H9 (cell line): ENCODE measurements at regions not wholly inside any gene's neighbourhood (a gene's known extent, or its start where the extent isn't known, plus 50 kb on each side); places are given as distances from the start of the nearest gene placed in this dataset.

ENCODE experiments used
- DNase-seq: peaks from one replicate; pipeline ENCODE4 v3.0.0-alpha.2; 2017
- H2AFZ ChIP-seq: one replicate; pipeline ENCODE4 v1.6.1; 2013; ENCODE audit warnings: mild to moderate bottlenecking, low read length, control low read depth, moderate library complexity
- H2AK5ac ChIP-seq: 2 replicates; pipeline ENCODE4 v1.6.1; 2013; ENCODE audit warnings: low read length, control low read depth, mixed read lengths; ENCODE audit not compliant: insufficient read length
- H2BK120ac ChIP-seq: one replicate; pipeline ENCODE4 v1.6.1; 2013; ENCODE audit warnings: low read depth, mild to moderate bottlenecking, low read length, control low read depth, inconsistent platforms; ENCODE audit not compliant: poor library complexity, severe bottlenecking
- H2BK12ac ChIP-seq: 2 replicates; pipeline ENCODE4 v1.6.1; 2013; ENCODE audit warnings: low read length, control low read depth, mixed read lengths, low read depth; ENCODE audit not compliant: insufficient read length
- H2BK15ac ChIP-seq: 2 replicates; pipeline ENCODE4 v1.6.1; 2013; ENCODE audit warnings: low read depth, low read length, control low read depth
- H2BK20ac ChIP-seq: one replicate; pipeline ENCODE4 v1.6.1; 2013; ENCODE audit warnings: low read depth, mild to moderate bottlenecking, low read length, control low read depth, inconsistent platforms; ENCODE audit not compliant: poor library complexity, severe bottlenecking
- H2BK5ac ChIP-seq: 2 replicates; pipeline ENCODE4 v1.6.1; 2013; ENCODE audit warnings: low read length, control low read depth, mixed read lengths; ENCODE audit not compliant: insufficient read length
- H3K14ac ChIP-seq: 2 replicates; pipeline ENCODE4 v1.6.1; 2013; ENCODE audit warnings: low read length, control low read depth; ENCODE audit not compliant: insufficient read depth
- H3K18ac ChIP-seq: 2 replicates; pipeline ENCODE4 v1.6.1; 2013; ENCODE audit warnings: low read depth, mild to moderate bottlenecking, mixed read lengths, low read length, control low read depth; ENCODE audit not compliant: insufficient read length
- H3K23ac ChIP-seq: 2 replicates; pipeline ENCODE4 v1.6.1; 2013; ENCODE audit warnings: low read length, control low read depth, mixed read lengths, low read depth; ENCODE audit not compliant: insufficient read length
- H3K23me2 ChIP-seq: 2 replicates; pipeline ENCODE4 v1.6.1; 2013; ENCODE audit warnings: low read depth, mild to moderate bottlenecking, mixed read lengths, low read length, control low read depth; ENCODE audit not compliant: insufficient read length, poor library complexity, severe bottlenecking
- H3K27ac ChIP-seq: 2 replicates; pipeline ENCODE4 v1.5.1; 2013; ENCODE audit warnings: low read length, control low read depth, mixed read lengths, low read depth; ENCODE audit not compliant: insufficient read length
- H3K27me3 ChIP-seq: 2 replicates; pipeline ENCODE4 v1.6.1; 2013; ENCODE audit warnings: low read length, control low read depth, inconsistent platforms; ENCODE audit not compliant: insufficient read depth
- H3K4ac ChIP-seq: 2 replicates; pipeline ENCODE4 v1.6.1; 2013; ENCODE audit warnings: low read depth, mild to moderate bottlenecking, control low read depth, inconsistent platforms, low read length, moderate library complexity
- H3K4me1 ChIP-seq: 2 replicates; pipeline ENCODE4 v1.6.1; 2013; ENCODE audit warnings: low read length, control low read depth, inconsistent platforms; ENCODE audit not compliant: insufficient read depth
- H3K4me2 ChIP-seq: 2 replicates; pipeline ENCODE4 v1.6.1; 2013; ENCODE audit warnings: low read length, control low read depth, mixed read lengths; ENCODE audit not compliant: insufficient read length, insufficient read depth
- H3K56ac ChIP-seq: 2 replicates; pipeline ENCODE4 v1.6.1; 2013; ENCODE audit warnings: low read depth, mild to moderate bottlenecking, mixed read lengths, low read length, control low read depth; ENCODE audit not compliant: insufficient read length
- H3K79me1 ChIP-seq: 2 replicates; pipeline ENCODE4 v1.6.1; 2013; ENCODE audit warnings: low read depth, mild to moderate bottlenecking, moderate library complexity, low read length, control low read depth, inconsistent platforms; ENCODE audit not compliant: insufficient read depth, poor library complexity, severe bottlenecking
- H3K79me2 ChIP-seq: 2 replicates; pipeline ENCODE4 v1.6.1; 2013; ENCODE audit warnings: low read length, control low read depth, inconsistent platforms; ENCODE audit not compliant: insufficient read depth
- H3K9ac ChIP-seq: 2 replicates; pipeline ENCODE4 v1.6.1; 2013; ENCODE audit warnings: low read length, control low read depth, mixed read lengths; ENCODE audit not compliant: insufficient read length; ENCODE audit errors: extremely low read depth
- H3K9me3 ChIP-seq: one replicate; pipeline ENCODE4 v1.6.1; 2013; ENCODE audit warnings: low read depth, low read length, inconsistent platforms; ENCODE audit not compliant: control insufficient read depth
- H3T11ph ChIP-seq: one replicate; pipeline ENCODE4 v1.6.1; 2013; ENCODE audit warnings: mild to moderate bottlenecking, low read length, control low read depth, inconsistent platforms
- H4K20me1 ChIP-seq: one replicate; pipeline ENCODE4 v1.6.1; 2013; ENCODE audit not compliant: control insufficient read depth, insufficient read length, insufficient read depth
- H4K5ac ChIP-seq: 2 replicates; pipeline ENCODE4 v1.6.1; 2013; ENCODE audit warnings: low read depth, mild to moderate bottlenecking, mixed read lengths, low read length, control low read depth; ENCODE audit not compliant: insufficient read length
- H4K8ac ChIP-seq: replicated peaks from 2 replicates; pipeline ENCODE4 v1.6.1; 2013; ENCODE audit warnings: low read length, control low read depth, mixed read lengths, low read depth; ENCODE audit not compliant: insufficient read length
- H4K91ac ChIP-seq: 2 replicates; pipeline ENCODE4 v1.6.1; 2013; ENCODE audit warnings: low read depth, mild to moderate bottlenecking, moderate library complexity, mixed read lengths, low read length, control low read depth; ENCODE audit not compliant: insufficient read length
- H3K27ac Mint-ChIP-seq, 3 experiments: 2 replicates in 2 of 3; 3 replicates in 1 of 3; pipeline ENCODE4 v1.8.0; 2020 to 2021; ENCODE audit warnings: mixed read lengths in 3 of 3, mild to moderate bottlenecking in 1 of 3, moderate library complexity in 1 of 3
- H3K27me3 Mint-ChIP-seq: 2 replicates; pipeline ENCODE4 v1.8.0; 2021; ENCODE audit warnings: low read depth, mild to moderate bottlenecking, moderate library complexity, mixed read lengths
- H3K36me3 Mint-ChIP-seq, 3 experiments: 2 replicates in 2 of 3; 3 replicates in 1 of 3; pipeline ENCODE4 v1.8.0; 2020 to 2021; ENCODE audit warnings: low read depth in 3 of 3, mixed read lengths in 3 of 3; ENCODE audit not compliant: insufficient read depth in 1 of 3
- H3K4me1 Mint-ChIP-seq, 2 experiments: 2 replicates each; pipeline ENCODE4 v1.8.0; 2020; ENCODE audit warnings: mixed read lengths in 2 of 2
- H3K4me3 Mint-ChIP-seq, 2 experiments: 2 replicates in 1 of 2; 3 replicates in 1 of 2; pipeline ENCODE4 v1.8.0; 2020 to 2021; ENCODE audit warnings: mild to moderate bottlenecking in 2 of 2, mixed read lengths in 2 of 2, moderate library complexity in 1 of 2
- H3K9me3 Mint-ChIP-seq, 2 experiments: 2 replicates in 1 of 2; 3 replicates in 1 of 2; pipeline ENCODE4 v1.8.0; 2020; ENCODE audit warnings: mild to moderate bottlenecking in 2 of 2, mixed read lengths in 2 of 2, moderate library complexity in 1 of 2
- WGBS: extraction: QIAGEN DNeasy Blood & Tissue Kit; methylation state at CpG from one replicate; pipeline ENCODE4 v1.1.7; 2013; ENCODE audit warnings: missing lambda C conversion rate, low lambda C conversion rate, mixed read lengths; ENCODE audit not compliant: insufficient read length; ENCODE audit errors: extremely low coverage; 5-methylcytosine and 5-hydroxymethylcytosine counted together
- TF ChIP-seq, protein P1 (sequence below): fragments of 200-600 bp; sonication (generic); conservative IDR thresholded peaks from 3 replicates; pipeline ENCODE4 v1.8.0; 2021; ENCODE audit warnings: antibody characterized with exemption, mild to moderate bottlenecking

- no peak overlapping the region for H4K8ac ChIP-seq
- TF ChIP-seq, protein P1, sequence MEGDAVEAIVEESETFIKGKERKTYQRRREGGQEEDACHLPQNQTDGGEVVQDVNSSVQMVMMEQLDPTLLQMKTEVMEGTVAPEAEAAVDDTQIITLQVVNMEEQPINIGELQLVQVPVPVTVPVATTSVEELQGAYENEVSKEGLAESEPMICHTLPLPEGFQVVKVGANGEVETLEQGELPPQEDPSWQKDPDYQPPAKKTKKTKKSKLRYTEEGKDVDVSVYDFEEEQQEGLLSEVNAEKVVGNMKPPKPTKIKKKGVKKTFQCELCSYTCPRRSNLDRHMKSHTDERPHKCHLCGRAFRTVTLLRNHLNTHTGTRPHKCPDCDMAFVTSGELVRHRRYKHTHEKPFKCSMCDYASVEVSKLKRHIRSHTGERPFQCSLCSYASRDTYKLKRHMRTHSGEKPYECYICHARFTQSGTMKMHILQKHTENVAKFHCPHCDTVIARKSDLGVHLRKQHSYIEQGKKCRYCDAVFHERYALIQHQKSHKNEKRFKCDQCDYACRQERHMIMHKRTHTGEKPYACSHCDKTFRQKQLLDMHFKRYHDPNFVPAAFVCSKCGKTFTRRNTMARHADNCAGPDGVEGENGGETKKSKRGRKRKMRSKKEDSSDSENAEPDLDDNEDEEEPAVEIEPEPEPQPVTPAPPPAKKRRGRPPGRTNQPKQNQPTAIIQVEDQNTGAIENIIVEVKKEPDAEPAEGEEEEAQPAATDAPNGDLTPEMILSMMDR, result no peak
- H3K27me3 Mint-ChIP-seq, result peaks cover 3% of the 10 kb centered on the region; the same call in 1 of the 2 replicates
- peaks cover 2 to 11% of the 10 kb centered on the region in 2 experiments; a peak in 2 of 4 replicates for H3K4me1 Mint-ChIP-seq
- no peak overlapping the region for H3K9ac ChIP-seq
- no peaks in the 10 kb centered on the region for H3K79me2 ChIP-seq
- no peaks in the 10 kb centered on the region for H3K79me1 ChIP-seq
- no peak overlapping the region for H2BK12ac ChIP-seq
- H3K27ac Mint-ChIP-seq, result no peak overlapping the region
- no peaks in the 10 kb centered on the region for H3K23me2 ChIP-seq
- no peak overlapping the region for H3K18ac ChIP-seq
- H3K4me3 Mint-ChIP-seq, result no peak overlapping the region
- peaks cover 0 to 3% of the 10 kb centered on the region in 2 experiments; a peak in 2 of 5 replicates for H3K9me3 Mint-ChIP-seq
- no peak overlapping the region for H2AK5ac ChIP-seq
- no peak overlapping the region for H3T11ph ChIP-seq
- no peak overlapping the region for H3K4me2 ChIP-seq
- H2BK120ac ChIP-seq, result no peak overlapping the region
- no peak for DNase-seq
- no peak overlapping the region for H3K23ac ChIP-seq
- no peak overlapping the region for H2AFZ ChIP-seq
- no peaks in the 10 kb centered on the region for H3K4me1 ChIP-seq
- no CpG with 5 or more reads among the region's 7 CpGs for WGBS
- no peak overlapping the region for H2BK20ac ChIP-seq
- H4K20me1 ChIP-seq, result no peaks in the 10 kb centered on the region
- H3K56ac ChIP-seq, result no peak overlapping the region
- no peaks in the 10 kb centered on the region for H3K27me3 ChIP-seq
- no peak overlapping the region for H2BK5ac ChIP-seq
- H3K36me3 Mint-ChIP-seq, result peaks cover 0 to 3% (median 0%) of the 10 kb centered on the region in 3 experiments; a peak in 2 of 7 replicates
- no peak overlapping the region for H3K14ac ChIP-seq
- no peak overlapping the region for H4K91ac ChIP-seq
- H2BK15ac ChIP-seq, result no peak overlapping the region
- H3K4ac ChIP-seq, result no peak overlapping the region
- H3K9me3 ChIP-seq, result no peaks in the 10 kb centered on the region
- no peak overlapping the region for H4K5ac ChIP-seq
- H3K27ac ChIP-seq, result no peak overlapping the region
Observed at GRCh38 chr2:2896643-2897042, 481.0 kb downstream of the EIPR1 start.
